Panc1 (cell line): ENCODE measurements at regions not wholly inside any gene's neighbourhood (a gene's known extent, or its start where the extent isn't known, plus 50 kb on each side); places are given as distances from the start of the nearest gene placed in this dataset.

Experiments used
- ATAC-seq: fragments of 200-7000 bp; cut with Tn5 transposase; 2 replicates; pipeline ENCODE4 v1.9.1; 2020; ENCODE audit warnings: mild to moderate bottlenecking, moderate library complexity
- BruUV-seq: library from RNA; stranded (reverse); fragments of 400-500 nt; replicated peaks from 2 replicates; lab custom pipeline; 2021; lab: Mats Ljungman, UMichigan
- CTCF ChIA-PET: fragments of 300-600 bp; sonication (Branson Sonifier 250); formaldehyde crosslinking; loops from one replicate; lab custom pipeline; 2022; ENCODE audit warnings: antibody characterized with exemption; lab: Charles Lee
- POLR2A ChIA-PET: fragments of 300-600 bp; sonication (Branson Sonifier 250); formaldehyde crosslinking; loops from one replicate; lab custom pipeline; 2022; ENCODE audit warnings: antibody characterized with exemption; lab: Charles Lee
- DNase-seq: peaks from one replicate; pipeline ENCODE4 v3.0.0-alpha.2; 2010; ENCODE audit warnings: low read depth, low spot score
- H3K27ac ChIP-seq: 2 replicates; pipeline ENCODE4 v1.5.1; 2011; ENCODE audit warnings: mild to moderate bottlenecking, low read length, inconsistent platforms
- H3K27me3 ChIP-seq: fragments of 200-500 bp; sonication (Bioruptor generic); 2 replicates; pipeline ENCODE4 v1.6.0; 2014; ENCODE audit warnings: low read length, inconsistent platforms; ENCODE audit not compliant: control insufficient read depth, insufficient read depth
- H3K36me3 ChIP-seq: fragments of 200-500 bp; sonication (Bioruptor generic); 2 replicates; pipeline ENCODE4 v1.5.1; 2014; ENCODE audit warnings: inconsistent platforms, mild to moderate bottlenecking, low read length, moderate library complexity; ENCODE audit not compliant: control insufficient read depth, insufficient read depth
- H3K4me1 ChIP-seq: 2 replicates; pipeline ENCODE4 v1.5.1; 2011; ENCODE audit warnings: inconsistent platforms, mild to moderate bottlenecking, low read length, moderate library complexity; ENCODE audit not compliant: control insufficient read depth, insufficient read depth
- H3K4me3 ChIP-seq, 2 experiments: 2 replicates each; pipeline ENCODE4 v1.5.1; 2011 to 2012; ENCODE audit warnings: low read depth in 2 of 2, low read length in 2 of 2, mild to moderate bottlenecking in 2 of 2, inconsistent platforms in 1 of 2, moderate library complexity in 1 of 2
- H3K9me3 ChIP-seq: fragments of 200-500 bp; sonication (Bioruptor generic); 2 replicates; pipeline ENCODE4 v1.5.1; 2014; ENCODE audit warnings: low read depth, mild to moderate bottlenecking, inconsistent platforms, low read length, moderate library complexity; ENCODE audit not compliant: control insufficient read depth, insufficient read depth
- POLR2AphosphoS5 ChIP-seq: IDR thresholded peaks from 2 replicates; pipeline ENCODE4 v1.6.1; 2012; ENCODE audit warnings: mild to moderate bottlenecking, low read depth, low read length, moderate library complexity
- SIN3A ChIP-seq: IDR thresholded peaks from 2 replicates; pipeline ENCODE4 v1.6.1; 2012; ENCODE audit warnings: low read depth, mild to moderate bottlenecking, low read length, moderate library complexity, borderline replicate concordance; ENCODE audit not compliant: insufficient read depth
- TCF7L2 ChIP-seq: IDR thresholded peaks from 2 replicates; pipeline ENCODE4 v1.6.1; 2011; ENCODE audit warnings: mild to moderate bottlenecking, low read depth, low read length, inconsistent platforms
- in situ Hi-C: cut with HindIII; loops from 2 replicates; pipeline ENCODE4 v1.10.0; 2016; ENCODE audit warnings: low sequenced_read_pairs, low pct_unique_long_range_greater_than_20kb
- intact Hi-C: fragments of 100-400 bp; cut with micrococcal nuclease; formaldehyde crosslinking; loops from one replicate; pipeline ENCODE4 v1.10.0; 2022; ENCODE audit not compliant: unreplicated experiment
- TF ChIP-seq, protein P1 (sequence below): fragments of 450-650 bp; IDR thresholded peaks from 2 replicates; pipeline ENCODE4 v1.5.1; 2017; ENCODE audit warnings: mild to moderate bottlenecking
- TF ChIP-seq, protein P2 (sequence below), 2 experiments: IDR thresholded peaks; 2 replicates each; pipeline ENCODE4 v1.6.1; 2011 to 2012; ENCODE audit warnings: low read depth in 2 of 2, control low read depth in 1 of 2, low read length in 1 of 2, mild to moderate bottlenecking in 1 of 2, moderate library complexity in 1 of 2; ENCODE audit not compliant: insufficient read depth in 1 of 2

DNA sequence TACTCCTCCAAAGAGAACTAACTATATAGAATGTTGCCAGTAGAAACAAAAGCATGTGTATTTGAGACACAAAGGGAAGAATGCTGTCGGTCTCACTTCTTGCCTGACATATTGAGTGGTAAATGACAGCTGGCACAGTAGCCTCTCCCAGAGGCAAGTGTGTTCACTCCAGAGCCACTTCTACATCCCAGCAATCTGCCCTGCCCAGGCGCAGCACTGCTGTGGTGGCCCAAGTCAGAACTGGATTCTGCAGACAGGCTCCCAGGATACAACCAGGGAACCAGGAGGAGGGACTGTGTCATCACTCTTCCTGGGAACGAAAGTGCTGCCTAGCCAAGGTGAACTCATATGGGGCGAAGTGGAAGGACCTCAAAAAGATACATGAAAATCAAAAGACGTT is 103.2 kb upstream of the ARMC2 start:
- POLR2A ChIA-PET = no interaction called here
- TF ChIP-seq, protein P1, sequence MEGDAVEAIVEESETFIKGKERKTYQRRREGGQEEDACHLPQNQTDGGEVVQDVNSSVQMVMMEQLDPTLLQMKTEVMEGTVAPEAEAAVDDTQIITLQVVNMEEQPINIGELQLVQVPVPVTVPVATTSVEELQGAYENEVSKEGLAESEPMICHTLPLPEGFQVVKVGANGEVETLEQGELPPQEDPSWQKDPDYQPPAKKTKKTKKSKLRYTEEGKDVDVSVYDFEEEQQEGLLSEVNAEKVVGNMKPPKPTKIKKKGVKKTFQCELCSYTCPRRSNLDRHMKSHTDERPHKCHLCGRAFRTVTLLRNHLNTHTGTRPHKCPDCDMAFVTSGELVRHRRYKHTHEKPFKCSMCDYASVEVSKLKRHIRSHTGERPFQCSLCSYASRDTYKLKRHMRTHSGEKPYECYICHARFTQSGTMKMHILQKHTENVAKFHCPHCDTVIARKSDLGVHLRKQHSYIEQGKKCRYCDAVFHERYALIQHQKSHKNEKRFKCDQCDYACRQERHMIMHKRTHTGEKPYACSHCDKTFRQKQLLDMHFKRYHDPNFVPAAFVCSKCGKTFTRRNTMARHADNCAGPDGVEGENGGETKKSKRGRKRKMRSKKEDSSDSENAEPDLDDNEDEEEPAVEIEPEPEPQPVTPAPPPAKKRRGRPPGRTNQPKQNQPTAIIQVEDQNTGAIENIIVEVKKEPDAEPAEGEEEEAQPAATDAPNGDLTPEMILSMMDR = no peak
- TF ChIP-seq TCF7L2 (no peak), SIN3A (no peak), POLR2AphosphoS5 (no peak)
- TF ChIP-seq, protein P2, sequence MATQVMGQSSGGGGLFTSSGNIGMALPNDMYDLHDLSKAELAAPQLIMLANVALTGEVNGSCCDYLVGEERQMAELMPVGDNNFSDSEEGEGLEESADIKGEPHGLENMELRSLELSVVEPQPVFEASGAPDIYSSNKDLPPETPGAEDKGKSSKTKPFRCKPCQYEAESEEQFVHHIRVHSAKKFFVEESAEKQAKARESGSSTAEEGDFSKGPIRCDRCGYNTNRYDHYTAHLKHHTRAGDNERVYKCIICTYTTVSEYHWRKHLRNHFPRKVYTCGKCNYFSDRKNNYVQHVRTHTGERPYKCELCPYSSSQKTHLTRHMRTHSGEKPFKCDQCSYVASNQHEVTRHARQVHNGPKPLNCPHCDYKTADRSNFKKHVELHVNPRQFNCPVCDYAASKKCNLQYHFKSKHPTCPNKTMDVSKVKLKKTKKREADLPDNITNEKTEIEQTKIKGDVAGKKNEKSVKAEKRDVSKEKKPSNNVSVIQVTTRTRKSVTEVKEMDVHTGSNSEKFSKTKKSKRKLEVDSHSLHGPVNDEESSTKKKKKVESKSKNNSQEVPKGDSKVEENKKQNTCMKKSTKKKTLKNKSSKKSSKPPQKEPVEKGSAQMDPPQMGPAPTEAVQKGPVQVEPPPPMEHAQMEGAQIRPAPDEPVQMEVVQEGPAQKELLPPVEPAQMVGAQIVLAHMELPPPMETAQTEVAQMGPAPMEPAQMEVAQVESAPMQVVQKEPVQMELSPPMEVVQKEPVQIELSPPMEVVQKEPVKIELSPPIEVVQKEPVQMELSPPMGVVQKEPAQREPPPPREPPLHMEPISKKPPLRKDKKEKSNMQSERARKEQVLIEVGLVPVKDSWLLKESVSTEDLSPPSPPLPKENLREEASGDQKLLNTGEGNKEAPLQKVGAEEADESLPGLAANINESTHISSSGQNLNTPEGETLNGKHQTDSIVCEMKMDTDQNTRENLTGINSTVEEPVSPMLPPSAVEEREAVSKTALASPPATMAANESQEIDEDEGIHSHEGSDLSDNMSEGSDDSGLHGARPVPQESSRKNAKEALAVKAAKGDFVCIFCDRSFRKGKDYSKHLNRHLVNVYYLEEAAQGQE (IDR thresholded peaks at IDR 0.05; ENCODE audit: insufficient read depth in 1 of 2, low read depth in 2 of 2, low read length in 1 of 2) = no peak
- no TSS peak for BruUV-seq
- ATAC-seq (no peak), DNase-seq (no peak)
- Histone ChIP-seq H3K27ac (no peak overlapping the region), H3K9me3 (no peaks in the 10 kb centered on the region), H3K4me1 (no peaks in the 10 kb centered on the region), H3K4me3 (no peak overlapping the region), H3K27me3 (peaks cover 31% of the 10 kb centered on the region), H3K36me3 (no peaks in the 10 kb centered on the region)
- intact Hi-C loops = no loop called here
- in situ Hi-C loops = no loop called here
- CTCF ChIA-PET = no interaction called here

DNA sequence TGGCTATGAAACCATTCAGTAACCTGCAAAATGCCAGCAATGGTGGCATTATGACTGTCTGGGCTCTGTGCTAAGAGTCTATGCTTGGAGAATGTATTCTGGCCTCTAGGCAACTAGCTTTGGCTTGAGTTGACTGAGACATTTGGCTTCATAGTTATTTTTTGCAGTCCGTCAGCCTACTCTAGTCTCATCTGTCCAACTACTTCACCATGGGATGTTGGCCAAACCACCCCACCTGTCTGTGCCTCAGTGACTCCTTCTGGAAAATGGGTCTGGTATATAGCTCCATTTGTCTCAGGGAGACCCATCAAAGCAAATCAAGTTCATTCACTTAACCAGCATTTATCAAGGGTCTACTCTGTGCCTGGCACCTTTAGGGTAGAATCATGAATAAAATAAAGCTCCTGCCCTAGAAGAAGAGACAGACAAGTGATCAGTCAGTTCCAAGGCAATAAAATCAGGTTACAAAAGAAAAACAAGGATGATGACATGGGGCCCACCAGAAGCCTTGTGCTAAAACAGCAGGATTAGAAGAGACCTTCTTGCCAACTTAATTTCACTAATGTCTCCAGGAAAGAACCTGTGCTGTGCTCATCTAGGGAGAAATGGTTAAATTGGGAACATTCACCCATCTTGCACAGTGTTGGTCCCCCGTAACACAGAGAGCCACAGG is 102.4 kb upstream of the ARMC2 start:
- no peak for DNase-seq
- peaks cover 38% of the 10 kb centered on the region for H3K27me3 ChIP-seq

More for the DNA sequence above, 102.4 kb upstream of the ARMC2 start:
- Histone ChIP-seq H3K27ac (no peak overlapping the region), H3K4me1 (no peaks in the 10 kb centered on the region), H3K4me3 (no peak overlapping the region), H3K36me3 (no peaks in the 10 kb centered on the region), H3K9me3 (no peaks in the 10 kb centered on the region)
- in situ Hi-C loops = no loop called here
- POLR2A ChIA-PET = no interaction called here
- intact Hi-C loops = no loop called here
- BruUV-seq = no TSS peak
- no peak for ATAC-seq
- CTCF ChIA-PET = no interaction called here
- TF ChIP-seq, protein P1 = no peak
- no peak for TF ChIP-seq TCF7L2
